Right lobe of liver (tissue), 6 donors: ENCODE measurements at regions not wholly inside any gene's neighbourhood (a gene's known extent, or its start where the extent isn't known, plus 50 kb on each side); places are given as distances from the start of the nearest gene placed in this dataset.
"Not testable (repeated sequence)": the region's sequence is repeated elsewhere in the genome, so short reads cannot be mapped to it uniquely, and the experiment has no call there.

Source experiments
- ATAC-seq, 4 donors: fragments of 200-7000 bp; cut with Tn5 transposase; one replicate each; pipeline ENCODE4 v1.9.1; 2020; ENCODE audit warnings: mild to moderate bottlenecking in 4 of 4, moderate library complexity in 4 of 4
- DNase-seq, 3 donors: peaks; one replicate each; pipeline ENCODE4 v3.0.0-alpha.2; 2020
- H3K27ac ChIP-seq, 3 donors: fragments of 200-600 bp; one replicate each; pipeline ENCODE4 v1.8.0; 2022
- H3K27me3 ChIP-seq, 2 donors: fragments of 200-600 bp; one replicate each; pipeline ENCODE4 v1.8.0; 2022
- H3K36me3 ChIP-seq, 4 donors: fragments of 200-600 bp; sonication (generic) in 1 of 4; one replicate each; pipeline versions ENCODE4 v1.5.1 to v1.8.0; 2017 to 2022; ENCODE audit warnings: control low read depth in 1 of 4
- H3K4me1 ChIP-seq, 4 donors: fragments of 200-600 bp; sonication (generic) in 1 of 4; one replicate each; pipeline versions ENCODE4 v1.5.1 to v1.8.0; 2017 to 2022; ENCODE audit warnings: control low read depth in 1 of 4
- H3K4me3 ChIP-seq, 3 donors: fragments of 200-600 bp; one replicate each; pipeline ENCODE4 v1.8.0; 2022
- H3K9me3 ChIP-seq, 4 donors: fragments of 200-600 bp; sonication (generic) in 1 of 4; one replicate each; pipeline versions ENCODE4 v1.5.1 to v1.8.0; 2017 to 2022; ENCODE audit warnings: control low read depth in 1 of 4
- POLR2A ChIP-seq: fragments of 450-650 bp; IDR thresholded peaks from one replicate; pipeline ENCODE4 v1.6.1; 2017; ENCODE audit warnings: antibody characterized with exemption, mild to moderate bottlenecking
- WGBS: methylation state at CpG from one replicate; pipeline ENCODE4 v1.1.6; 2018; ENCODE audit warnings: low coverage, low lambda C conversion rate; ENCODE audit not compliant: insufficient coverage; ENCODE audit errors: missing lambda C conversion rate; 5-methylcytosine and 5-hydroxymethylcytosine counted together
- intact Hi-C, 2 donors: fragments of 100-400 bp; cut with DNase I; formaldehyde crosslinking; loops; one replicate each; pipeline versions ENCODE4 v1.11.2 to v1.14.1; 2022
- TF ChIP-seq, protein P1 (sequence below), 4 donors: fragments of 200-600 bp in 3 of 4; fragments of 450-650 bp in 1 of 4; IDR thresholded peaks; one replicate each; pipeline versions ENCODE4 v1.5.1 to v1.8.0; 2016 to 2022; ENCODE audit warnings: antibody characterized with exemption in 4 of 4, mild to moderate bottlenecking in 2 of 4
- donor health status: DM: no; HTN: yes; CAD: no.
- donor health status: DM: no; HTN: no; CAD: no.
- donor health status: DM: no; HTN: no; CAD: no.
- donor health status: DM: no; HTN: yes; CAD: no.
- donor health status: DM: no; HTN: yes; CAD: no.

DNA sequence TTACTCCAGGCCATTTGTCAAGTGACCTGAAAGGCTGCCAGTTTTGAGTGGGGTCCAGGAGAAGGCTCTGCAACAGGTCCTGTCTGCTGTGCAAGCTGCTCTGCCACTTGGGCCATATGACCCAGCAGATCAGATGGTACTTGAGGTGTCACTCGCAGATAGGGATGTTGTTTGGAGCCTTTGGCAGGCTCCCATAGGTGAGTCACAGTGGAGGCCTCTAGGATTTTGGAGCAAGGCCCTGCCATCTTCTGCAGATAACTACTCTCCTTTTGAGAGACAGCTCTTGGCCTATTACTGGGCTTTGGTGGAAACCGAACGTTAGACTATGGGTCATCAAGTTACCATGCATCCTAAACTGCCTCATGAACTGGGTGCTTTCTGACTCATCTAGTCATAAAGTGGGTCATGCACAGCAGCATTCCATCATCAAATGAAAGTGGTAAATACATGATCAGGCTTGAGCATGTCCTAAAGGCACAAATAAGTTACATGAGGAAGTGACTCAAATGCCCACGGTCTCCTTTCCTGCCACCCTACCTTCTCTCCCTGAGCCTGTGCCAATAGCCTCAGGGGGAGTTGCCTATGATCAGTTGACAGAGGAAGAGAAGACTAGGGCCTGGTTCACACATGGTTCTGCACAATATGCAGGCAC is 87.0 kb upstream of the RANBP6 start:
- 80% methylated on average over 3 of the region's 4 CpGs for WGBS
- not testable (repeated sequence) for H3K4me3 ChIP-seq

DNA sequence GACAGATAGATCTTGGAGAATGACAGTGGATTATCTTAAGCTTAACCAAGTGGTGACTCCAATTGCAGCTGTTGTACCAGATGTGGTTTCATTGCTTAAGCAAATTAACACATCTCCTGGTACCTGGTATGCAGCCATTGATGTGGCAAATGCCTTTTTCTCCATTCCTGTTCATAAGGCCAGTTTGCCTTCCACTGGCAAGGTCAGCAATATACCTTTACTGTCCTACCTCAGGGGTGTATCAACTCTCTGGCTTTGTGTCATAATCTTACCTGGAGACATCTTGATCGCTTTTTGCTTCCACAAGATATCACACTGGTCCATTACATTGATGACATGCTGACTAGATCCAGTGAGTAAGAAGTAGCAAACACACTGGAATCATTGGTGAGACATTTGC is 86.3 kb upstream of the RANBP6 start:
- 83% methylated on average over 1 of the region's 1 CpG for WGBS
- ATAC-seq, DNase-seq, intact Hi-C loops, H3K4me1 ChIP-seq, H3K36me3 ChIP-seq, H3K27me3 ChIP-seq, H3K27ac ChIP-seq, H3K9me3 ChIP-seq, H3K4me3 ChIP-seq: not testable (repeated sequence)

More for the DNA sequence above, 87.0 kb upstream of the RANBP6 start:
- DNase-seq, intact Hi-C loops, ATAC-seq, H3K36me3 ChIP-seq, H3K4me1 ChIP-seq, H3K9me3 ChIP-seq, H3K27ac ChIP-seq, H3K27me3 ChIP-seq: not testable (repeated sequence)

DNA sequence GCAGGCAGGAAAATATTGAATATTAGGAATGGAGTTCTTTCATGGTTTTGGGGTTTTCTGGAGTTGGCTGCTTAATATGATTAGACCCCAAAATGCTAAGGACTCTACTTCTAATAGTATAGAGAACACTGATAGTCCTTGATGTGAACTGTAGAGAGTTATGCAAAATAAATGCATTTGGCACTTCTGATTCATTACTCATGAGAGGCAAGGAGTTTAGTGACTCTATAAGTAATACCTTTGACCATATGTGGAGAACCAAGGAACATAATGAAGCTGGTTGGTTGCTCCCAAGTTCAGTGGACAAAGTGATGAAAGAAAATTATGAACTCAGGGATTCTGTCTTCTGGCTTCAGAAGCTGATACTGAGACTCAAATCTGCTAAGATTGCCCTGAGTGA is 83.9 kb upstream of the RANBP6 start:
- H3K27ac ChIP-seq, intact Hi-C loops, ATAC-seq, H3K4me1 ChIP-seq, H3K4me3 ChIP-seq, H3K9me3 ChIP-seq, DNase-seq, H3K27me3 ChIP-seq, H3K36me3 ChIP-seq: not testable (repeated sequence)

DNA sequence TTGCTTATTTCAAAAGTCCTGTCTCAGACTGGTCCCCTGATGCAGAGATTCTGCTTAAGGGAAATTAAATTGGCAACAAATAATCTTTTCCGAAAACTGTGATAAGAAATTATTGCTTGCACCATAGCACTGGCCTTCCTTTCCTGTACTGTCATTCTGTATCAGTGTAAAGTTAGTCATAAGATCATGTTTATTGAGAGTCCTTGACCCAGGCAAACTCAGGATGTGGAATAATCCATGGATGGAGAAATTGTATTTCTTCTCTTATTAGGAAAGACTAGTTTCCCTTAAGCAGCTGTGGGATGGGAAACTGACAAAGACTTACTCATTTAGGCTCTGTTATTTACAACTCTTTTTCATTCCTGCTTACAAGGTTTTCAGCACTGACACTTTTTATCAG is 83.0 kb upstream of the RANBP6 start:
- WGBS: 82% methylated on average over 1 of the region's 1 CpG
- Histone ChIP-seq H3K9me3 (no peaks in the 10 kb centered on the region), H3K4me1 (no peaks in the 10 kb centered on the region), H3K27ac (no peak overlapping the region), H3K27me3 (no peaks in the 10 kb centered on the region), H3K4me3 (no peak overlapping the region), H3K36me3 (no peaks in the 10 kb centered on the region)
- ATAC-seq: peak; percentile 38 to 84 (median 74)
- intact Hi-C loops: no loop called here
- TF ChIP-seq, protein P1, sequence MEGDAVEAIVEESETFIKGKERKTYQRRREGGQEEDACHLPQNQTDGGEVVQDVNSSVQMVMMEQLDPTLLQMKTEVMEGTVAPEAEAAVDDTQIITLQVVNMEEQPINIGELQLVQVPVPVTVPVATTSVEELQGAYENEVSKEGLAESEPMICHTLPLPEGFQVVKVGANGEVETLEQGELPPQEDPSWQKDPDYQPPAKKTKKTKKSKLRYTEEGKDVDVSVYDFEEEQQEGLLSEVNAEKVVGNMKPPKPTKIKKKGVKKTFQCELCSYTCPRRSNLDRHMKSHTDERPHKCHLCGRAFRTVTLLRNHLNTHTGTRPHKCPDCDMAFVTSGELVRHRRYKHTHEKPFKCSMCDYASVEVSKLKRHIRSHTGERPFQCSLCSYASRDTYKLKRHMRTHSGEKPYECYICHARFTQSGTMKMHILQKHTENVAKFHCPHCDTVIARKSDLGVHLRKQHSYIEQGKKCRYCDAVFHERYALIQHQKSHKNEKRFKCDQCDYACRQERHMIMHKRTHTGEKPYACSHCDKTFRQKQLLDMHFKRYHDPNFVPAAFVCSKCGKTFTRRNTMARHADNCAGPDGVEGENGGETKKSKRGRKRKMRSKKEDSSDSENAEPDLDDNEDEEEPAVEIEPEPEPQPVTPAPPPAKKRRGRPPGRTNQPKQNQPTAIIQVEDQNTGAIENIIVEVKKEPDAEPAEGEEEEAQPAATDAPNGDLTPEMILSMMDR (IDR thresholded peaks at IDR 0.05): no peak
- TF ChIP-seq POLR2A: no peak
- DNase-seq: no peak

DNA sequence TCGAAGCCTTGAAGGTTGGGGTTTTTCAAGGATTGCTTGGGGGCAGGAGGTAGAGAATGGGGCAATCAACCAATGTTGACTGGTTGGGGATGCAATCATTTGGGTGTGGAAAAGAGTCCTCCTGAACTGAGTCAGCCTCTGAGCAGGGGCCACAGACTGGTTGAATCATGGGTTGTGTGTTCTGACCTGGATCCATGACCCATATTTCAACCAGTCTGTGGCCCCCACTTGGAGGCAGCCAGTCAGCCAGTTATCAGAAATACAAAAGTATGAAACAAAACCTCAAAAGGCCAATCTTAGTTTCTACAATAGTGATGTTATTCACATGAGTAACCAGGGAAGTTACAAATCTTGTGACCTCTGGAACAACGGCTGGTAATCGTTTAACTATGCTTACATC is 81.4 kb upstream of the RANBP6 start:
- no peak for ATAC-seq
- Histone ChIP-seq H3K4me1 (no peaks in the 10 kb centered on the region), H3K27ac (no peak overlapping the region), H3K36me3 (no peaks in the 10 kb centered on the region), H3K4me3 (no peak overlapping the region), H3K27me3 (no peaks in the 10 kb centered on the region), H3K9me3 (no peaks in the 10 kb centered on the region)
- intact Hi-C loops: no loop called here
- DNase-seq: no peak
- TF ChIP-seq POLR2A: no peak
- TF ChIP-seq, protein P1 (IDR thresholded peaks at IDR 0.05): no peak
- 86% methylated on average over 1 of the region's 3 CpGs for WGBS

DNA sequence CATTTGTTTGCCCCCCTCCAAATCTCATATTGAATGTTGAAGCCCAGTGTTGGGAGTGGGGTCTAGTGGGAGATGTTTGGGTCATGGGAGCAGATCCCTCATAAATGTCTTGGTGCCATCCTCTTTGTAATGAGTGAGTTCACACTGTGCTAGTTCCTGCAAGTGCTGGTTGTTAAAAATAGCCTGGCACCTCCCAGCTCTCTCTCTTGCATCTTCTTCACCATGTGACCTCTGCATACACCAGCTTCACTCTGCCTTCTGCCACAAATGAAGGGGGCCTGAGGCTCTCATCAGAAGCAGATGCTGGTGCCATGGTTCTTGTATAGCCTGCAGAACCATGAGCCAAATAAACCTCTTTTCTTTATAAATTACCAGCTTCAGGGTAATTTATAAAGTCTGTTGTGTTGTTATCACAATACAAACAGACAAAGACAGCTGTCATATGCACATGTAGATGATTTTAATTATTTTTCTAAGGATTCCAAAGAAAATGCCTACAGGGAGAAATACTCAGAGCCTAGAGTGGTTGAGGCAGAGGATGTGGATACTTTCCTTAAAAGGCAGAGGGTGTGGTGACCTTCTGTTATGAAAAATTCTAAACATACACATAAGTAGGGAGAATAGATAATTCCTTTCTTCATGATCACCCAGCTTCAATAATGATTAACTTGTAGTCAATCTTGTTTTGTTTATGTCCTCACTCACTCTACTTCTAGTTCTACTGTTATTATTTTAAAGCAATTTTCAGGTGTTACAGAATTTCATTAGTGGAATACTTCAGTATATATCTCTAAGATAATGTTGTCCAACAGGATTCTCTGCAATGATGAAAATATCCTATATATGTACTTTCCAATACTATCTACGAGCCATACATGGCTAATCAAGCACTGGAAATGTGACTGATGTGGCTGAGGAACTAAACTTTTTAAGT is 75.1 kb upstream of the RANBP6 start:
- ATAC-seq (no peak), DNase-seq (no peak)
- H3K27me3 ChIP-seq: no peaks in the 10 kb centered on the region
- H3K4me1 ChIP-seq: no peaks in the 10 kb centered on the region
- no peak overlapping the region for H3K4me3 ChIP-seq
- no peaks in the 10 kb centered on the region for H3K36me3 ChIP-seq
- no peak overlapping the region for H3K27ac ChIP-seq
- no peak for TF ChIP-seq POLR2A
- TF ChIP-seq, protein P1 (IDR thresholded peaks at IDR 0.05): no peak
- intact Hi-C loops: no loop called here
- H3K9me3 ChIP-seq: no peaks in the 10 kb centered on the region
- WGBS: 75% methylated on average over 1 of the region's 1 CpG
